A673 (cell line): ENCODE measurements at regions not wholly inside any gene's neighbourhood (a gene's known extent, or its start where the extent isn't known, plus 50 kb on each side); places are given as distances from the start of the nearest gene placed in this dataset.
"Not testable (repeated sequence)": the region's sequence is repeated elsewhere in the genome, so short reads cannot be mapped to it uniquely, and the experiment has no call there.

ENCODE experiments used
- CTCF ChIP-seq: fragments of 300-800, 200-600 bp; sonication (generic); conservative IDR thresholded peaks from 2 replicates; pipeline ENCODE4 v1.5.1; 2017; ENCODE audit warnings: low read depth, mild to moderate bottlenecking, antibody characterized with exemption, low read length, moderate library complexity, mixed read lengths
- EZH2 ChIP-seq: fragments of 200-600 bp; sonication (generic); IDR thresholded peaks from 2 replicates; pipeline ENCODE4 v1.6.1; 2017; ENCODE audit warnings: borderline replicate concordance, low read depth, mild to moderate bottlenecking, mixed read lengths, antibody characterized with exemption, low read length; ENCODE audit not compliant: poor library complexity, severe bottlenecking

- TF ChIP-seq CTCF, EZH2: not testable (repeated sequence)
These were observed 53.0 kb upstream of the C1QTNF3 start for GRCh38 chr5:34096033-34096432.
